OCI-LY3 (cell line): ENCODE measurements at regions not wholly inside any gene's neighbourhood (a gene's known extent, or its start where the extent isn't known, plus 50 kb on each side); places are given as distances from the start of the nearest gene placed in this dataset.
A peak's percentile ranks its signal among the peaks of the same experiment; 100 is the strongest.

Experiments
- H2AFZ ChIP-seq: fragments of 200-600, 300-600 bp; shearing (Covaris generic); 2 replicates; pipeline ENCODE4 v1.6.0; 2014; ENCODE audit warnings: antibody characterized with exemption, low read depth, low read length
- H3K27ac ChIP-seq: fragments of 200-600, 300-600 bp; sonication (generic); 2 replicates; pipeline ENCODE4 v1.5.1; 2014; ENCODE audit warnings: mild to moderate bottlenecking, low read length, moderate library complexity, mixed read lengths
- H3K27me3 ChIP-seq: fragments of 200-600, 300-600 bp; sonication (generic); 2 replicates; pipeline ENCODE4 v1.6.1; 2014; ENCODE audit warnings: low read depth, low read length, mixed read lengths
- H3K36me3 ChIP-seq: fragments of 200-600, 300-600 bp; sonication (generic); replicated peaks from 2 replicates; pipeline ENCODE3; 2014; ENCODE audit warnings: low read depth, low read length, mixed read lengths
- H3K4me1 ChIP-seq: fragments of 300-600, 200-600 bp; sonication (generic); 2 replicates; pipeline ENCODE4 v1.6.1; 2014; ENCODE audit warnings: low read length, mixed read lengths
- H3K4me2 ChIP-seq: fragments of 200-600, 300-600 bp; sonication (generic); 2 replicates; pipeline ENCODE4 v1.6.1; 2014; ENCODE audit warnings: low read length, mixed read lengths
- H3K4me3 ChIP-seq: fragments of 300-600, 200-600 bp; sonication (generic); 2 replicates; pipeline ENCODE4 v1.5.1; 2014; ENCODE audit warnings: antibody characterized with exemption, mild to moderate bottlenecking, low read length, moderate library complexity
- H3K79me2 ChIP-seq: fragments of 300-600, 200-600 bp; shearing (Covaris generic); 2 replicates; pipeline ENCODE4 v1.6.1; 2014; ENCODE audit warnings: mild to moderate bottlenecking, low read length, mixed read lengths
- H3K9ac ChIP-seq: fragments of 300-600, 200-600 bp; shearing (Covaris generic); 2 replicates; pipeline ENCODE4 v1.6.0; 2014; ENCODE audit warnings: mild to moderate bottlenecking, low read length, moderate library complexity
- H3K9me3 ChIP-seq: fragments of 200-600, 300-600 bp; shearing (Covaris generic); 2 replicates; pipeline ENCODE4 v1.6.1; 2014; ENCODE audit warnings: low read length, mixed read lengths; ENCODE audit not compliant: insufficient read depth
- H4K20me1 ChIP-seq: fragments of 200-600, 300-600 bp; sonication (generic); 2 replicates; pipeline ENCODE4 v1.6.1; 2016; ENCODE audit warnings: low read length, mixed read lengths; ENCODE audit not compliant: insufficient read depth
- CTCF ChIP-seq: fragments of 200-600, 300-600 bp; sonication (generic); IDR thresholded peaks from 2 replicates; pipeline ENCODE4 v1.5.1; 2014; ENCODE audit warnings: antibody characterized with exemption, low read length, low read depth
- EZH2phosphoT487 ChIP-seq: fragments of 200-600 bp; shearing (Covaris generic); IDR thresholded peaks from 2 replicates; pipeline ENCODE4 v1.6.1; 2018; ENCODE audit warnings: antibody characterized with exemption, mixed run types, low read depth

- no peaks in the 10 kb centered on the region for H3K9me3 ChIP-seq
Measured at GRCh38 chr1:238581332-238581731, 690.6 kb upstream of the ZP4 start.

GRCh38 chr1:238568735-238569134 is 678.0 kb upstream of the ZP4 start:
- Histone ChIP-seq H3K9me3 (0 out of 2 replicates have a peak, but pooled peaks cover 6% of the 10 kb centered on the region), H2AFZ (no peak overlapping the region), H3K4me3 (no peak overlapping the region), H3K79me2 (no peaks in the 10 kb centered on the region), H3K27ac (no peak overlapping the region), H3K36me3 (no peaks in the 10 kb centered on the region), H4K20me1 (no peaks in the 10 kb centered on the region), H3K4me2 (peak overlapping the region; percentile 8; the same call in 1 of the 2 replicates), H3K9ac (no peak overlapping the region), H3K27me3 (no peaks in the 10 kb centered on the region), H3K4me1 (peaks cover 9% of the 10 kb centered on the region)
- TF ChIP-seq CTCF (no peak), EZH2phosphoT487 (no peak)

More at GRCh38 chr1:238581332-238581731, 690.6 kb upstream of the ZP4 start:
- no peak overlapping the region for H3K4me3 ChIP-seq
- no peaks in the 10 kb centered on the region for H3K27me3 ChIP-seq
- H3K79me2 ChIP-seq, result no peaks in the 10 kb centered on the region
- TF ChIP-seq EZH2phosphoT487 (no peak), CTCF (no peak)
- H4K20me1 ChIP-seq, result no peaks in the 10 kb centered on the region
- no peaks in the 10 kb centered on the region for H3K36me3 ChIP-seq
- no peak overlapping the region for H3K27ac ChIP-seq
- no peaks in the 10 kb centered on the region for H3K4me1 ChIP-seq
- H3K4me2 ChIP-seq, result no peak overlapping the region
- H2AFZ ChIP-seq, result no peak overlapping the region
- H3K9ac ChIP-seq, result no peak overlapping the region

- H3K27me3 ChIP-seq, result no peaks in the 10 kb centered on the region
- H3K79me2 ChIP-seq, result no peaks in the 10 kb centered on the region
Measured at GRCh38 chr1:238562341-238562740, 671.6 kb upstream of the ZP4 start.

GRCh38 chr1:238558746-238559145 is 668.0 kb upstream of the ZP4 start:
- H3K27me3 ChIP-seq, result no peaks in the 10 kb centered on the region
- H2AFZ ChIP-seq, result no peak overlapping the region
- no peak overlapping the region for H3K9ac ChIP-seq
- H3K27ac ChIP-seq, result no peak overlapping the region
- no peak for TF ChIP-seq CTCF
- TF ChIP-seq EZH2phosphoT487, result no peak
- H3K36me3 ChIP-seq, result peaks cover 2% of the 10 kb centered on the region
- H3K79me2 ChIP-seq, result no peaks in the 10 kb centered on the region
- no peak overlapping the region for H3K4me3 ChIP-seq
- H3K4me1 ChIP-seq, result no peaks in the 10 kb centered on the region
- H3K4me2 ChIP-seq, result no peak overlapping the region
- H4K20me1 ChIP-seq, result no peaks in the 10 kb centered on the region
- H3K9me3 ChIP-seq, result 0 out of 2 replicates have a peak, but pooled peaks cover 12% of the 10 kb centered on the region

More at GRCh38 chr1:238562341-238562740, 671.6 kb upstream of the ZP4 start:
- TF ChIP-seq CTCF (no peak), EZH2phosphoT487 (no peak)
- no peak overlapping the region for H3K4me2 ChIP-seq
- 0 out of 2 replicates have a peak, but pooled peaks cover 12% of the 10 kb centered on the region for H3K9me3 ChIP-seq
- H3K4me3 ChIP-seq, result no peak overlapping the region
- H3K27ac ChIP-seq, result no peak overlapping the region
- no peaks in the 10 kb centered on the region for H4K20me1 ChIP-seq
- peaks cover 2% of the 10 kb centered on the region for H3K36me3 ChIP-seq
- no peaks in the 10 kb centered on the region for H3K4me1 ChIP-seq
- no peak overlapping the region for H2AFZ ChIP-seq
- no peak overlapping the region for H3K9ac ChIP-seq
